H1 (cell line): ENCODE measurements at regions not wholly inside any gene's neighbourhood (a gene's known extent, or its start where the extent isn't known, plus 50 kb on each side); places are given as distances from the start of the nearest gene placed in this dataset.

ENCODE experiments used
- CTCF ChIA-PET: fragments of 300-600 bp; sonication (Branson Sonifier 250); formaldehyde crosslinking; loops from one replicate; lab custom pipeline; 2021; ENCODE audit not compliant: partially characterized antibody; lab: Charles Lee
- POLR2A ChIA-PET: fragments of 300-600 bp; sonication (Branson Sonifier 250); formaldehyde crosslinking; loops from one replicate; lab custom pipeline; 2021; ENCODE audit warnings: inconsistent platforms; ENCODE audit not compliant: partially characterized antibody; lab: Charles Lee
- DNase-seq, 2 experiments: peaks; one replicate each; pipeline versions ENCODE4 v3.0.0 to v3.0.0-alpha.2; 2010 to 2022; ENCODE audit warnings: low spot score in 2 of 2, low read depth in 1 of 2, mixed read lengths in 1 of 2
- FAIRE-seq: peaks from 2 replicates; lab custom pipeline; 2011; peaks lifted over from hg19 to GRCh38; lab: Jason Lieb, UNC
- H2AFZ ChIP-seq: 2 replicates; pipeline ENCODE4 v1.8.1; 2012; ENCODE audit warnings: low read length, inconsistent platforms
- H2AK5ac ChIP-seq: 2 replicates; pipeline ENCODE4 v1.6.1; 2013; ENCODE audit warnings: low read depth, low read length
- H2BK120ac ChIP-seq: replicated peaks from 2 replicates; pipeline ENCODE3; 2013; ENCODE audit warnings: low read depth, low read length, inconsistent platforms
- H2BK12ac ChIP-seq: 2 replicates; pipeline ENCODE4 v1.6.1; 2013; ENCODE audit warnings: low read depth, low read length
- H2BK15ac ChIP-seq: 2 replicates; pipeline ENCODE4 v1.6.1; 2013; ENCODE audit warnings: low read length
- H2BK20ac ChIP-seq: 2 replicates; pipeline ENCODE4 v1.6.1; 2013; ENCODE audit warnings: low read length
- H2BK5ac ChIP-seq: 2 replicates; pipeline ENCODE4 v1.6.1; 2013; ENCODE audit warnings: low read depth, low read length
- H3K14ac ChIP-seq: 2 replicates; pipeline ENCODE4 v1.6.1; 2013; ENCODE audit warnings: inconsistent platforms; ENCODE audit not compliant: insufficient read length
- H3K18ac ChIP-seq: 2 replicates; pipeline ENCODE4 v1.6.1; 2013; ENCODE audit warnings: low read length; ENCODE audit errors: extremely low read depth
- H3K23ac ChIP-seq: 2 replicates; pipeline ENCODE4 v1.6.1; 2013; ENCODE audit warnings: inconsistent platforms; ENCODE audit not compliant: insufficient read length
- H3K23me2 ChIP-seq: 2 replicates; pipeline ENCODE4 v1.6.1; 2013; ENCODE audit warnings: low read depth, low read length
- H3K27ac ChIP-seq: 2 replicates; pipeline ENCODE4 v1.6.1; 2011; ENCODE audit warnings: low read depth, low read length, inconsistent platforms
- H3K27me3 ChIP-seq, 4 experiments: replicated peaks in 1 of 4; 1 replicate in 1 of 4; 2 replicates in 3 of 4; pipeline versions ENCODE4 v1.6.1 to v1.8.1; 2011 to 2013; ENCODE audit warnings: low read length in 3 of 4, mild to moderate bottlenecking in 3 of 4, inconsistent platforms in 2 of 4, mixed read lengths in 2 of 4, moderate library complexity in 1 of 4; ENCODE audit not compliant: control insufficient read depth in 3 of 4, insufficient read depth in 3 of 4; ENCODE audit errors: extremely low read depth in 1 of 4
- H3K36me3 ChIP-seq, 4 experiments: 2 replicates each; pipeline versions ENCODE4 v1.6.1 to v1.8.1; 2011 to 2013; ENCODE audit warnings: mild to moderate bottlenecking in 4 of 4, low read length in 3 of 4, moderate library complexity in 2 of 4, control low read depth in 1 of 4, inconsistent platforms in 1 of 4; ENCODE audit not compliant: insufficient read depth in 4 of 4, control insufficient read depth in 2 of 4
- H3K4ac ChIP-seq: replicated peaks from 2 replicates; pipeline ENCODE3; 2013; ENCODE audit warnings: low read length, low read depth, mixed read lengths, inconsistent platforms; ENCODE audit not compliant: insufficient read length
- H3K4me1 ChIP-seq, 4 experiments: replicated peaks in 1 of 4; 1 replicate in 1 of 4; 2 replicates in 3 of 4; pipeline versions ENCODE4 v1.6.1 to v1.8.1; 2011 to 2013; ENCODE audit warnings: low read length in 3 of 4, inconsistent platforms in 2 of 4, mixed read lengths in 1 of 4; ENCODE audit not compliant: insufficient read depth in 4 of 4, control insufficient read depth in 3 of 4
- H3K4me2 ChIP-seq, 2 experiments: 2 replicates each; pipeline versions ENCODE4 v1.6.1 to v1.8.1; 2011 to 2013; ENCODE audit warnings: low read depth in 2 of 2, low read length in 2 of 2, control low read depth in 1 of 2, inconsistent platforms in 1 of 2, mild to moderate bottlenecking in 1 of 2; ENCODE audit not compliant: insufficient read depth in 1 of 2
- H3K4me3 ChIP-seq, 4 experiments: fragments of 200-600, 300-600 bp in 1 of 4; sonication (generic), shearing (Covaris generic), sonication (Bioruptor Twin) in 1 of 4; 2 replicates each; pipeline versions ENCODE4 v1.5.1 to v1.8.1; 2011 to 2016; ENCODE audit warnings: low read length in 4 of 4, low read depth in 3 of 4, control low read depth in 2 of 4, inconsistent platforms in 2 of 4, mild to moderate bottlenecking in 2 of 4, mixed read lengths in 1 of 4, moderate library complexity in 1 of 4; ENCODE audit not compliant: insufficient read depth in 2 of 4; ENCODE audit errors: extremely low read depth in 1 of 4
- H3K56ac ChIP-seq: replicated peaks from 2 replicates; pipeline ENCODE3; 2013; ENCODE audit warnings: low read depth, mild to moderate bottlenecking, mixed read lengths, low read length, inconsistent platforms; ENCODE audit not compliant: insufficient read length
- H3K79me1 ChIP-seq: 2 replicates; pipeline ENCODE4 v1.6.1; 2013; ENCODE audit warnings: low read depth, low read length, control low read depth
- H3K79me2 ChIP-seq, 2 experiments: 2 replicates each; pipeline versions ENCODE4 v1.6.1 to v1.8.1; 2012 to 2013; ENCODE audit warnings: low read length in 2 of 2, mild to moderate bottlenecking in 2 of 2, inconsistent platforms in 1 of 2; ENCODE audit not compliant: insufficient read depth in 2 of 2, control insufficient read depth in 1 of 2
- H3K9ac ChIP-seq, 4 experiments: replicated peaks in 1 of 4; 1 replicate in 1 of 4; 2 replicates in 3 of 4; pipeline versions ENCODE4 v1.6.1 to v1.8.1; 2011 to 2013; ENCODE audit warnings: low read depth in 3 of 4, low read length in 3 of 4, control low read depth in 2 of 4, mild to moderate bottlenecking in 2 of 4, moderate library complexity in 2 of 4, inconsistent platforms in 1 of 4; ENCODE audit errors: extremely low read depth in 1 of 4
- H3K9me3 ChIP-seq, 2 experiments: 2 replicates each; pipeline versions ENCODE4 v1.6.1 to v1.8.1; 2012 to 2013; ENCODE audit warnings: mild to moderate bottlenecking in 2 of 2, moderate library complexity in 2 of 2, control low read depth in 1 of 2, inconsistent platforms in 1 of 2, low read depth in 1 of 2, low read length in 1 of 2, mixed read lengths in 1 of 2; ENCODE audit not compliant: insufficient read depth in 2 of 2
- H4K20me1 ChIP-seq, 2 experiments: replicated peaks in 1 of 2; 2 replicates each; pipeline versions ENCODE3 to v1.8.1; 2011 to 2013; ENCODE audit warnings: inconsistent platforms in 2 of 2, low read length in 2 of 2, mild to moderate bottlenecking in 1 of 2; ENCODE audit not compliant: insufficient read depth in 2 of 2, control insufficient read depth in 1 of 2
- H4K5ac ChIP-seq: 2 replicates; pipeline ENCODE4 v1.6.1; 2013; ENCODE audit warnings: low read length, low read depth, mixed read lengths, inconsistent platforms; ENCODE audit not compliant: insufficient read length
- H4K8ac ChIP-seq: 2 replicates; pipeline ENCODE4 v1.8.0; 2013; ENCODE audit warnings: mild to moderate bottlenecking, moderate library complexity, low read length, inconsistent platforms; ENCODE audit not compliant: insufficient read depth; ENCODE audit errors: extremely low read depth
- H4K91ac ChIP-seq: replicated peaks from 2 replicates; pipeline ENCODE3; 2013; ENCODE audit warnings: low read length, mixed read lengths, inconsistent platforms; ENCODE audit not compliant: insufficient read length
- HDAC2 ChIP-seq, 2 experiments: fragments of 300-600 bp in 1 of 2; sonication (generic) in 1 of 2; IDR thresholded peaks; 2 replicates each; pipeline ENCODE4 v1.6.1; 2011 to 2012; ENCODE audit warnings: low read depth in 2 of 2, low read length in 2 of 2, mild to moderate bottlenecking in 2 of 2, moderate library complexity in 2 of 2, borderline replicate concordance in 1 of 2, inconsistent platforms in 1 of 2
- YY1 ChIP-seq: IDR thresholded peaks from 2 replicates; pipeline ENCODE4 v1.6.1; 2011; ENCODE audit warnings: low read depth, mild to moderate bottlenecking, low read length
- WGBS, 2 experiments: shearing (Covaris generic) in 1 of 2; methylation state at CpG; one replicate each; pipeline versions ENCODE4 v1.1.6 to v1.1.7; 2013 to 2015; ENCODE audit warnings: low lambda C conversion rate in 2 of 2, mixed read lengths in 2 of 2, inconsistent platforms in 1 of 2, low coverage in 1 of 2, missing lambda C conversion rate in 1 of 2; ENCODE audit not compliant: insufficient replicate concordance in 2 of 2, insufficient coverage in 1 of 2, insufficient read length in 1 of 2; ENCODE audit errors: extremely low coverage in 1 of 2, missing lambda C conversion rate in 1 of 2; 5-methylcytosine and 5-hydroxymethylcytosine counted together

- Histone ChIP-seq H3K4me3 (no peak overlapping the region), H2BK120ac (no peak overlapping the region), H2BK5ac (no peak overlapping the region), H2AK5ac (no peak overlapping the region), H3K4ac (no peak overlapping the region), H3K9me3 (no peaks in the 10 kb centered on the region; a peak in 1 of 4 replicates), H3K23ac (no peak overlapping the region), H3K14ac (no peak overlapping the region), H3K27me3 (no peaks in the 10 kb centered on the region), H4K20me1 (peaks cover 0 to 1% of the 10 kb centered on the region in 2 experiments), H3K23me2 (no peaks in the 10 kb centered on the region), H3K9ac (no peak overlapping the region), H4K91ac (no peak overlapping the region), H2BK20ac (no peak overlapping the region), H3K36me3 (no peaks in the 10 kb centered on the region), H4K5ac (no peak overlapping the region), H3K79me2 (no peaks in the 10 kb centered on the region), H3K27ac (no peak overlapping the region), H4K8ac (no peak overlapping the region), H3K4me1 (no peaks in the 10 kb centered on the region), H3K4me2 (no peak overlapping the region), H2AFZ (no peak overlapping the region), H3K79me1 (no peaks in the 10 kb centered on the region), H3K56ac (no peak overlapping the region), H2BK15ac (no peak overlapping the region), H2BK12ac (no peak overlapping the region), H3K18ac (no peak overlapping the region)
- CTCF ChIA-PET, result interaction anchor here (1.1 kb wide), 1 partner anchor 10 kb away, joined by 3 read pairs; no protein-coding TSS in a partner anchor
- FAIRE-seq (no peak), DNase-seq (no peak)
- POLR2A ChIA-PET, result no interaction called here
- 83% methylated on average over 1 of the region's 1 CpG; no CpG with 5 or more reads in 1 of the 2 experiments for WGBS, 2 experiments
- TF ChIP-seq YY1, result no peak
- no peak for TF ChIP-seq HDAC2 (IDR thresholded peaks at IDR 0.05; ENCODE audit: borderline replicate concordance in 1 of 2, low read depth in 2 of 2, low read length in 2 of 2)
Measured at GRCh38 chr10:22150842-22151241, 67.0 kb downstream of the EBLN1 start.
